PFSK-1 (cell line): ENCODE measurements at regions not wholly inside any gene's neighbourhood (a gene's known extent, or its start where the extent isn't known, plus 50 kb on each side); places are given as distances from the start of the nearest gene placed in this dataset.

ENCODE experiments used
- FOXP2 ChIP-seq: optimal IDR thresholded peaks from 2 replicates; pipeline ENCODE3; 2011; ENCODE audit warnings: borderline replicate concordance, control low read depth, inconsistent platforms; ENCODE audit not compliant: insufficient read depth; ENCODE audit errors: extremely low read length, extremely low read depth
- POLR2AphosphoS5 ChIP-seq: IDR thresholded peaks from 2 replicates; pipeline ENCODE4 v1.6.1; 2012; ENCODE audit warnings: low read depth, mild to moderate bottlenecking, control low read depth, low read length, moderate library complexity
- SIN3A ChIP-seq: IDR thresholded peaks from 2 replicates; pipeline ENCODE4 v1.6.1; 2012; ENCODE audit warnings: mild to moderate bottlenecking, low read length, moderate library complexity, borderline replicate concordance; ENCODE audit not compliant: insufficient read depth
- TAF1 ChIP-seq: IDR thresholded peaks from 2 replicates; pipeline ENCODE4 v1.6.1; 2012; ENCODE audit warnings: low read length, control low read depth, borderline replicate concordance; ENCODE audit not compliant: insufficient read depth
- TF ChIP-seq, protein P1 (sequence below), 2 experiments: IDR thresholded peaks; 2 replicates each; pipeline versions ENCODE4 v1.6.1 to v1.8.0; 2011 to 2012; ENCODE audit warnings: low read depth in 2 of 2, low read length in 2 of 2, control low read depth in 1 of 2, inconsistent platforms in 1 of 2, mild to moderate bottlenecking in 1 of 2, moderate library complexity in 1 of 2; ENCODE audit not compliant: insufficient read depth in 1 of 2

GRCh38 chr2:118207889-118208288 lies 119.6 kb downstream of the INSIG2 start:
- no peak for TF ChIP-seq FOXP2
- TF ChIP-seq TAF1, result no peak
- TF ChIP-seq SIN3A, result no peak
- TF ChIP-seq POLR2AphosphoS5, result no peak
- TF ChIP-seq, protein P1, sequence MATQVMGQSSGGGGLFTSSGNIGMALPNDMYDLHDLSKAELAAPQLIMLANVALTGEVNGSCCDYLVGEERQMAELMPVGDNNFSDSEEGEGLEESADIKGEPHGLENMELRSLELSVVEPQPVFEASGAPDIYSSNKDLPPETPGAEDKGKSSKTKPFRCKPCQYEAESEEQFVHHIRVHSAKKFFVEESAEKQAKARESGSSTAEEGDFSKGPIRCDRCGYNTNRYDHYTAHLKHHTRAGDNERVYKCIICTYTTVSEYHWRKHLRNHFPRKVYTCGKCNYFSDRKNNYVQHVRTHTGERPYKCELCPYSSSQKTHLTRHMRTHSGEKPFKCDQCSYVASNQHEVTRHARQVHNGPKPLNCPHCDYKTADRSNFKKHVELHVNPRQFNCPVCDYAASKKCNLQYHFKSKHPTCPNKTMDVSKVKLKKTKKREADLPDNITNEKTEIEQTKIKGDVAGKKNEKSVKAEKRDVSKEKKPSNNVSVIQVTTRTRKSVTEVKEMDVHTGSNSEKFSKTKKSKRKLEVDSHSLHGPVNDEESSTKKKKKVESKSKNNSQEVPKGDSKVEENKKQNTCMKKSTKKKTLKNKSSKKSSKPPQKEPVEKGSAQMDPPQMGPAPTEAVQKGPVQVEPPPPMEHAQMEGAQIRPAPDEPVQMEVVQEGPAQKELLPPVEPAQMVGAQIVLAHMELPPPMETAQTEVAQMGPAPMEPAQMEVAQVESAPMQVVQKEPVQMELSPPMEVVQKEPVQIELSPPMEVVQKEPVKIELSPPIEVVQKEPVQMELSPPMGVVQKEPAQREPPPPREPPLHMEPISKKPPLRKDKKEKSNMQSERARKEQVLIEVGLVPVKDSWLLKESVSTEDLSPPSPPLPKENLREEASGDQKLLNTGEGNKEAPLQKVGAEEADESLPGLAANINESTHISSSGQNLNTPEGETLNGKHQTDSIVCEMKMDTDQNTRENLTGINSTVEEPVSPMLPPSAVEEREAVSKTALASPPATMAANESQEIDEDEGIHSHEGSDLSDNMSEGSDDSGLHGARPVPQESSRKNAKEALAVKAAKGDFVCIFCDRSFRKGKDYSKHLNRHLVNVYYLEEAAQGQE (IDR thresholded peaks at IDR 0.05; ENCODE audit: insufficient read depth in 1 of 2, low read depth in 2 of 2, low read length in 2 of 2), result no peak

DNA sequence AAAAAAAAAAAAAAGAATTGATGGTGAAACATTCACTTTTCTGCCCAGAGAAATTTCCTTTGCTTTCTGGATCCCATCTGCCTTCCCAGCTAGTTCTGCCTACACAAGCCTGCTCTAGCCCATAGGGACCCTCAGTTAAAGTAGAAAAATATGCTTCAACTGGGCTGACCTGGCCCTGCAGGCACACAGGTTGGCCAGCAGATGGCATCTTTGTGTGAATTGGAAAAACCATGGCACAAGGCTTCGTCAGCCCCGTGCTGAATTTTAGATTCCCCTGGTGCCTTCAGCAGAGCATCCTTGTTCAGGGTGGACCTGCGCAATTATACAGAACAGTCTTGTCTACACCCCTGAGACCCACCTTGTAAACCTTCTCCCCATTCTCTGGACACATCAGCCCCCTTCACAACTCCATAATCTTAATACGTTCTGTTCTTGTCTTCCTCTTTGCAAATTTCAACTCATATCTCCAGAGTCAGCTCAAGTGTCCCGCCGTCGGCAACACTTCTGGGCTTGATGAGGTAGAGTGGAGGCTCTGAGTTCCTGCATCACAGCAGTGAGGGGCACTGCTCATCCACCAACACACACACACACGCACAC lies 114.5 kb downstream of the INSIG2 start:
- no peak for TF ChIP-seq SIN3A
- TF ChIP-seq, protein P1 (IDR thresholded peaks at IDR 0.05; ENCODE audit: insufficient read depth in 1 of 2, low read depth in 2 of 2, low read length in 2 of 2), result no peak
- no peak for TF ChIP-seq TAF1
- TF ChIP-seq FOXP2, result no peak
- TF ChIP-seq POLR2AphosphoS5, result no peak

GRCh38 chr2:118198268-118198667 lies 110.0 kb downstream of the INSIG2 start:
- TF ChIP-seq, protein P1 (IDR thresholded peaks at IDR 0.05; ENCODE audit: insufficient read depth in 1 of 2, low read depth in 2 of 2, low read length in 2 of 2), result no peak
- no peak for TF ChIP-seq FOXP2
- no peak for TF ChIP-seq POLR2AphosphoS5
- TF ChIP-seq TAF1, result no peak
- TF ChIP-seq SIN3A, result no peak

DNA sequence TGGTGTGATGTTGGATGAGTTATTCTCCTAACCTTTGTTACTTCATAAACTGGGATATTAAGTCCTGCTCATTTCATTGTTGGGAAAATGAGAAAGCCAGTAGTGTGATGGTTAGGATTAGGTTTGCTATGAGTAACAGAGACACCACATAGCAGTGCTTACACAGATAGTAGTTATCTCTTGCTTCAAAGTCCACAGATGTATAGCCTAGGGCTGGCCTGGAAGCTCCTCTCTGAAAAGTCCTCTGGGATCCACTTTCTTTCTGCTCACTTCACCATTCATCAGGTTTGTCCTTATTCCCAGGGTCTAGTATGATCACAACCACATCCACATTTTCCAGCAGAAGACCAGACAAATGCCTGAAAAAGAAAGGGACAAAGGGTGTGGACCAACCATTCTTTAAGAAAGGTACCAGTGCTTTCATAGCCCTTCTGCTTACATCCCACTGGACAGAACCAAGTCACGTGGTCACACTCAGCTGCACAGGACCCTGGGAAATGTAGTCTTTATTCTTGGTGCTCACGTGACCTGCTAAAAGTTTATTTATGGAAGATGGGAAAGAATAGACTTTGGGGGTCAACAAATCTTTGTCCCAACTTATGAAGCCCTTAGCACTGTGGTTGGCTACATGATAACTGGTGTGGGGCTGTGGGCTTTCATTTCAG lies 108.9 kb downstream of the INSIG2 start:
- TF ChIP-seq, protein P1 (IDR thresholded peaks at IDR 0.05; ENCODE audit: insufficient read depth in 1 of 2, low read depth in 2 of 2, low read length in 2 of 2), result no peak
- TF ChIP-seq TAF1 (no peak), FOXP2 (no peak), SIN3A (no peak), POLR2AphosphoS5 (no peak)

GRCh38 chr2:118190474-118190873 lies 102.2 kb downstream of the INSIG2 start:
- TF ChIP-seq SIN3A, result no peak
- no peak for TF ChIP-seq TAF1
- no peak for TF ChIP-seq FOXP2
- TF ChIP-seq POLR2AphosphoS5, result no peak
- TF ChIP-seq, protein P1 (IDR thresholded peaks at IDR 0.05; ENCODE audit: insufficient read depth in 1 of 2, low read depth in 2 of 2, low read length in 2 of 2), result no peak
